Caki2 (cell line): ENCODE measurements at regions not wholly inside any gene's neighbourhood (a gene's known extent, or its start where the extent isn't known, plus 50 kb on each side); places are given as distances from the start of the nearest gene placed in this dataset.
A peak's percentile ranks its signal among the peaks of the same experiment; 100 is the strongest.
"Not testable (repeated sequence)": the region's sequence is repeated elsewhere in the genome, so short reads cannot be mapped to it uniquely, and the experiment has no call there.

Experiments
- DNase-seq: peaks from one replicate; pipeline ENCODE4 v3.0.0-alpha.2; 2015; ENCODE audit warnings: low read depth
- in situ Hi-C: cut with HindIII; loops from 2 replicates; pipeline ENCODE4 v1.10.0; 2016; ENCODE audit warnings: low sequenced_read_pairs, low pct_unique_long_range_greater_than_20kb, mixed read lengths

DNA sequence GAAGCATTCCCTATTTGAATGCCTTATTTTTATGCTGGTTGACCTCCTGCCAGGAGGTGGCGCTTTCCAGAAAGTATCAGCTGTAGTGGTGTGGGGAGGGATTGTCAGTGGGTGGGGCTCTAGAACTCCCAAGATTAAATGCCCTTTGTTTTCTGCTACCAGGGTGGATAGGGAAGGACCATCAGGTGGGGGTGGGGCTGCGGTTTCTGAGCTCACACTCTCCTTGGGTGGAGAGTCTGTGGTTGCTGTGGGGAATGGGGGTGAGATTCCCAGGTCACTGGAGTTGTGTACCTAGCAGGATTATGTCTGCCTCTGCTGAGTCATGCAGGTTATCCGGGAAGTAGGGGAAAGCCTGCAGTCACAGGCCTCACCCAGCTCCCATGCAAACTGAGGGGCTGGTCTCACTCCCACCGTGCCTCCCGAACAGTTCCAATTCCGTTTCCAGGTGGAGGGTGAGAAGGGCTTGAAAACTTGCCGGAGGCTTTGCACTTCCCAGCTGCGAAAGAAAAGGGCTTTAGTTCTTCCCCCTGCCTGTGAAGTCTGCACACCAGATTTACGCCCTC lies 68.3 kb downstream of the ALG10B start:
- in situ Hi-C loops = no loop called here
- DNase-seq = peak; percentile 86

DNA sequence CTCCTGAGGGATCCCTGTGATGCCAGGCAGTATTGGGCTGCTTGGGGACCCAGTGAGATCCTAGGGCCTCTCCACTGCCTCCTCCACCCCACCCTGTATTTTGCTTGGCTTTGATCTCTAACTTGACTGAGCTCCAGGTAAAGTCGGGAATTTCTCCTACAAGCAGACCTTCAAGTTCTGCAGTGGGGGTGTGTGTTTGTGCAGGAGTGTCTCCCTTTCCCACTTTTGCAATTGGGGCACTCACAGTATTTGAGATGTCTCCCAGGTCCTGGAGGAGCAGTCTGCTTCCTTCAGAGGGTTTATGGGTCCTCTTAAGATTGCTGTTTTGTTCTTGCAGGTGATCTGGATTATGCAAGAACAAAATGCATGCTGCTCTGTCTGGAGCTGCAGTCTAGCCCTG lies 68.9 kb downstream of the ALG10B start:
- DNase-seq = no peak
- in situ Hi-C loops = no loop called here

DNA sequence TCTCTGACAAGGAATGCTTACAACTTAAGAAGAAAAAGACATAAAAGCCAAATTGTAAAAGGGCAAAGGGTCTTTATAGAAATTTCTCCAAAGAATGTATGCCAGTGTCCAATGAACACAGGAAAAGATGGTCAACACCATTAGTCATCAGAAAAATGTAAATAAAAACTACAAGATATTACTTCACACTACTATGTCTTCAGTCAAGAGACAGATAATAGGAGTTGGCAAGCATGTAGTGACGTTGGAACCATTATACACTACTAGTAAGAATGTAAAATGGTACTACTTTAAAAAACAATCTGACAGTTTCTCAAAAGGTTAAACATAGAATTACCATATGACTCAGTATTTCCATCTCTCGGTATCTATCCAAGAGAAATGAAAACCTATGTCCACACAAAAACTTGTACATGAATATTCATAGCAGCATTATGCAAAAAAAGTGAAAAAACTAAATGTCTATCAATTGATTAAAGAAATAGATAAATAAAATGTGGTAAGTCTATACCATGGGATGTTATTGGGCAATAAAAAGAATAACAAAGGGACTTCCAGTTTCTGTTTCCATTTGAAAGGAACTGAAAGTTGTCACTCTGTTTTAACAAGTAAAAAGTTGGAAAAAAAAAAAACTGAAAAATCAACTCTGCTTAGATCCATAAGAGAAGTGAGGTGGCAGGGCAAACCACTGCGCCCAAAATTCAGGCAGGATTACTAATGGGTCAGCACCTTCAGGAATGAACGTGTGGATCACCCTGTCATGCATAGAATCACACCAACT lies 69.8 kb downstream of the ALG10B start:
- peak; percentile 7 for DNase-seq
- in situ Hi-C loops = no loop called here

DNA sequence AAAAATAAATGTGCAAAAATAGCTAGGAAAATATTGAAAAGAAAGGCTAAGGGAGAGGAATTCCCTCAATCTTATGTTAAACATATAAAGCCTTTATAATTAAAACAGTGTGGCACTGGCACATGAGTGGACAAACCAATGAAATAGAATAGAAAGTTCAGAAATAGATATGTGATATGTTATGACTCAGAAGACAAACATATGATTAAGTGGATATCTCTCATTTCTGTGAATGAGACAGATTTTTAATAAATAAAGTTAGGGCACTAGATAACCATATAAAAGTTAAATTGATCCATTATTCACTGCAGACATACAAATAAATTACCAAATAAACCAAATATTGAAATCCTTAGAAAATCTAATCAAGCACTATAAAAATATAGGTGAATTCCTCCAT lies 73.0 kb downstream of the ALG10B start:
- no peak for DNase-seq
- in situ Hi-C loops = no loop called here

DNA sequence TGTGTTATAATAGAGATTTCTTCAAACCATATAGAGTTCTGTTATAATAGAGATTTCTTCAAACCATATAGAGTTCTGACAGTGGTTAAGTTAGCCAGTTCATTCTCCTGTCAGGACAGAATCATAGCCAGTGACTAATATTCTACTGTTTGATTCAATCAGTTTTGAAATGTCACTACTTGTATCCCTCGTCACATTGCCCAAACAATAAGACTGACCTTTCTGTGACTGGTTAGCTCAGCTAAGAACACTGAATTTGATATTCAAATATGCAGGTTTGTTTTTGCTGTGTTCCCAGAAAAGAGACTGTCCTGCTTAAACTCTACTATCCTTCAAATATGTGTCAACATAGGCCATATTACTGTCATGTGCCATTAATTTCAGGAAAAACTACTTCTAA lies 74.4 kb downstream of the ALG10B start:
- in situ Hi-C loops = no loop called here
- DNase-seq = no peak

DNA sequence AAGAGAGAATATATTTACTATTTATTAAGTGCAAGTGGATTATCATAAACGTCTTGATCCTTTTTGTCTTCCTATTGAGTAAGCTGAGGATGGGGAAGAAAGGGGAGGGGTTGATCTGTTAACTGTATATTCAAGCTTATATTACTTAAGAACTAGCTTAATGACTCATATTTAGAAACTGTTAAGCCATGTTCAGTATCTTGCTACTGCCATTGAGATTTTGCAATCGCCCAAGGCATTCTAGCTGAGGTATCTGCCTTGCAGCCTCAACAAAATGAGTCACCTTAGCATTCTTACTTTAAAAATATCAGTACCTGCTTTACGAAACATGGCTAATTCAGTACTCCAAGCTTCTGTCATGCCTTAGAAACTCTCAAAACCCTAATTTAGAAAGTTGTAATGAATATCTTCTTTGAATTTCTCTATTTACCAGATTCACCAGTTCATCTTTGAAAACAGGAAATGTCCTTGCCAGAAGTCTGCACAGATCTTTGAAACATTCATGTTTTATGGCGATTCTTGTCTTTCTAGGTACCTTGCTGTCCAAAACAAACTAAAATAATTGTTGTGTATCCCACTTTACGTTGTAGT lies 76.1 kb downstream of the ALG10B start:
- in situ Hi-C loops = no loop called here
- peak; percentile 6 for DNase-seq

DNA sequence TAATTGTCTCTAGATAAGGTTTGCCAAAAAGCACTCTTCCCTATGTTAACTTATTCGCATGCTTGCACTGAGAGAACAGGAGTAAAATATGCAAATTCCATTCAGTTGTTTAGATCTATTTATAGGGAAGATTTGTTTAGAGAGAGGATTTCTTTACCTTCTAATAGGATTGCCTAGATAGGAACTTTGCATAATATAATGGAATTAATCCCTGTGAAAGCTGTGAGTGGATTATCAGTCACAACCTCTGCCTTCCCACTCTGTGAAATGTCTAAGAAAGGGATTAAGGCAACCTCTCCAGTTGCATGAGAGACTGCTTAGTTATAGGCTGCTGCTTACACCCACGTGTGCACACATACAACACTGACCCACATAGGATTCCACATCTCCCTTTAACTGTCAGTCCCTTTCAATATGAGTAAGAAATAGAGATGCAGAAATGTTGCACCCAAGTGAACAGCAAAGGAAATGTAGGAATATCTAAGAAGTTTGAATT lies 83.2 kb downstream of the ALG10B start:
- in situ Hi-C loops = no loop called here
- DNase-seq = no peak

DNA sequence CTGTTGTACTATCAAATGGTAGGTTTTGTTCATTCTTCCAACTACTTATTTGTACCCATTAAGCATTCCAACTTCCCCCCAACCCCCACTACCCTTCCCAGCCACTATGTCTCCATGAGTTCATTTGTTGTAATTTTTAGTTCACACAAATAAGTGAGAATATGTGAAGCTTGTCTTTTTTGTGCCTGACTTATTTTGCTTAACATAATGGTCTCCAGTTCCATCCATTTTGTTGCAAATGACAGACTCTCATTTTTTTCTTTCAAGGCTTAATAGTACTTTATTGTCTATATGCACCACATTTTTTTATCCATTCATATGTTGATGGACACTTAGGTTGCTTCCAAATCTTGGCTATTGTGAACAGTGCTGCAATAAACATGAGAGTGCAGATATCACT lies 86.2 kb downstream of the ALG10B start:
- DNase-seq = no peak
- in situ Hi-C loops = no loop called here

DNA sequence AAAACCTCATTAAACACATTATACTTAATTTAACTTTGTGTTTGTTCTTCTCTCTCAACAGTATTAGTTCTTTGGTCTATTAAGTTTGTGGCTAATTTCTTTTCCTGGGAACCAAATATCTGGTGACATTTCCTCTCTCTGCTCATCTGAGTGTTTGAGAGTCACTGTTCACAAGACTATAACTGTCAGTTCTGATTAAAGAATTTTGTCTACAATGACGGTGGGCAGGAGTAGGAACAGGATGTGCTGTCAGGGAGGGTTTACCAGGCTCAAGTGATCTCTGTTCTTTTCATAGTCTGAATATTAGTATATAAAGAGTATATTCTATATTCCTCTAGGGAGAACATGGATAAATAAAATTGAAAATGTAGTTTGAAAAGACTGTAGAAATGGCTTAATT lies 92.9 kb downstream of the ALG10B start:
- in situ Hi-C loops = no loop called here
- DNase-seq = no peak

DNA sequence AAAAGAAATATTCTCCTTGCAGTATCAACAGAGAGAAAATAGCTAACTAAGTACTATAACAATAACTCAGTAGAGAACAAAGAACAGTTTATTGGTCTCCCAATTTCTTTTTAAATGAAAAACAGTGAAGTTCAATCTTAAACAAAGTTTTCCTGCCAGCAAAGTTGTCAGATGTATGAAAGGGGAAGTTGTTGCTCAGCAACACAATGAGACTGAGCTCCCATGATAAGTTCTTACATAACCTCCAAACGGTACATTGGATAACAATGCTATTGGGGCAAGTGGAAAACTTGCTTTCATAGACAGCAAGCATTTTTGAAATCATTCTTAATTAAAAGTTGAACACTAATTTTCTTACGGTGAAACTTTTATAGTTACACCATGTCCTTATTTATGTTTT lies 94.9 kb downstream of the ALG10B start:
- in situ Hi-C loops = no loop called here
- no peak for DNase-seq

DNA sequence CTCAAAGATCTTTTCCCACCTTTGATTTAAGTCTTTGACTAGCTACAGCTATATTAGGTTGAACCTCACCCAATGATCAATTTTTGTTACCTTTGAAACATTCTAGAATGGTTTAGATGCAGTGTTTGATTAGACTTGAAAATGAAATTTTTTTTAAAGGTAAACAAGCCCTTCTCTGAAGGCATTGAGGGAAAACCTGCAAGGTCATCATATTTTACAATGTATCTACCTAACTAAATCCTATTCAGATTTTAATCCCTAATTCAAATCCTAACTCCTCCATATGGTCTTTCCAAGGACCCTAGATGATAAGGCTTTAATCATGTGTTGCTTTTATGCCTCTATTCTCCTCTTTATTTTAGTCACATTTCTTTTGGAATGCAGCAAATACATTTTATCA lies 95.4 kb downstream of the ALG10B start:
- in situ Hi-C loops = no loop called here
- no peak for DNase-seq

DNA sequence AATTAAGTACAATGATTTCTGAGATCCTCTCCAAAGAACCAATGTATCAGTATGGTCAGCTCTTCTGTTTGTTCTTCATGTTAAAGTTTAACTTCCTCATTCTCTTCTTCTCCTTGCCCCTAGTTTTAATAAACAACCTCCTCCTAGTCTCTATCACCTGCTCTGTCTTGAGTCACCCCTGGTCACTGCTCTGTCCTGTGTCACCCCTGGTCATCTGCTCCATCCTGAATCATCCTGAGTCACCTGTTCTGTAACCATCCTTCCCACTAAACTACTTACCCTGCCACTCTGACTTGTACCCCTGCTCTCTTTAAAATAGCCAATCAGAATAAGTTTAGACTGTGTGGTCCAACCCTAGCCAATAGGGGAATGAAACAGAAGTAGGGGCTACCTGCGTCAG lies 100.5 kb downstream of the ALG10B start:
- in situ Hi-C loops = no loop called here
- DNase-seq = peak; percentile 85

DNA sequence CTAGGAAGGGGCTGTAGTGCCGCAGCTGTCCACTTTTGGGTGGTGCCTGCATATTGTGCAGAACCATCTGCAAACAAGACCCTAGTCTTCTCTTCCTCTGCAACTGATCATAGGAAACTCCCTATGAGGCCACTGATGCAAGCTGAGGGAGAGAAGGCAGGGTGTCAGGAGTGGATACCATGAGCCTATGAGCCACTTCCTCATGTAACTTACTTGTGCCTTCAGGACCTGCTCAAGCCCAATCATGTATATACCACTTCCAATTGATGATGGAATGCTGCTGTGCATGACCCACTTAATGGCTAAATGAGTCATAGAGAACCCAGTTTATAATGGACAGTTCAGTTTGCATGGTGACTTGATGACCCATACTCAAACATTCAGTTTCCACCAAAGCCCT lies 107.9 kb downstream of the ALG10B start:
- DNase-seq = no peak
- in situ Hi-C loops = no loop called here

DNA sequence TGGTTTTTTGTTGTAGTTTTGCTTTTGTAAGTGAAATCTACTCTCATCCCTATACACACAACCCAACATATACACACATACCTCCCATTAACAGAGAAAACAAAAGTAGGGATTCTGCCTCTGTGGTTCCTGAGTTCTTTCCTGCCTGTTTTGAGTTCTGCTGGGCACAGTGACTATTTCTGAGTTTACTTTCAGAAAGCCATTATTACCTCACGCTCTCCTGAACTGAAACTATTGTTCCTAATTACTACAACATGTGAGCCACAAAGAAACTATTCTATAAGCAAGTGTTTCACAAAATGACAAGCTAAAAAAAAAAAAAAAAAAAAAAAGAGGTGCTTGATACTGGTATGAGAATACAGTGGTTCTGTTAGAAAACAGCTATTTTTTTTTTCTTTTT lies 110.9 kb downstream of the ALG10B start:
- no peak for DNase-seq
- in situ Hi-C loops = no loop called here

DNA sequence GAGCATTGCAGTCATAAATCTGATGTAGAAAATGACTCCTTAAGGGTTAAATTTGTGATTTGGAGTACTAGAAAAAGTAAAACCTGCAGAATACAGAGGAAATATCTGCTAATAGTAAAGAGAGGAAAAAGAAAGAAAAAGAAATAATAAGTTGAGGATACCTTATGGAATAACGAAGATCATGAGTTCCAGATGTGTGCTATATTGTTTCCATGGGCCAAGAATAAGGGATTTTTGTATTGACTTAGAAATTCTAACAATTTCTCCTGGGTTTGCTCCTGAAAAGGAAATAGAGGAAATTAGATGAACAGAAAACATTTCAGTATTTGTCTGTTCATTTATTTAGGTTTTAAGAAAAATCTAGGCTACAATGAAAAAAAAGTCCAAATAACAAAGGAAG lies 115.3 kb downstream of the ALG10B start:
- in situ Hi-C loops = no loop called here
- no peak for DNase-seq

DNA sequence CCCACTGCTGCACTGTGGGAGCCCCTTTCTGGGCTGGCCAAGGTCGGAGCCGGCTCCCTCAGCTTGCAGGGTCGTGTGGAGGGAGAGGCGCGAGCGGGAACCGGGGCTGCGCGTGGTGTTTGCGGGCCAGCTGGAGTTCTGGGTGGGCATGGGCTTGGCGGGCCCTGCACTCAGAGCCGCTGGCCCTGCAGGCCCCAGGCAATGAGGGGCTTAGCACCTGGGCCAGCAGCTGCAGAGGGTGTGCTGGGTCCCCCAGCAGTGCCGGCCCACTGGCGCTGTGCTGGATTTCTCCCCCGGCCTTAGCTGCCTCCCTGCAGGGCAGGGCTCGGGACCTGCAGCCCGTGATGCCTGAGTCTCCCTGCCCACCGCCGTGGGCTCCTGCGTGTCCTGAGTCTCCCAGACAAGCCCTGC lies 125.3 kb downstream of the ALG10B start:
- DNase-seq, in situ Hi-C loops: not testable (repeated sequence)

DNA sequence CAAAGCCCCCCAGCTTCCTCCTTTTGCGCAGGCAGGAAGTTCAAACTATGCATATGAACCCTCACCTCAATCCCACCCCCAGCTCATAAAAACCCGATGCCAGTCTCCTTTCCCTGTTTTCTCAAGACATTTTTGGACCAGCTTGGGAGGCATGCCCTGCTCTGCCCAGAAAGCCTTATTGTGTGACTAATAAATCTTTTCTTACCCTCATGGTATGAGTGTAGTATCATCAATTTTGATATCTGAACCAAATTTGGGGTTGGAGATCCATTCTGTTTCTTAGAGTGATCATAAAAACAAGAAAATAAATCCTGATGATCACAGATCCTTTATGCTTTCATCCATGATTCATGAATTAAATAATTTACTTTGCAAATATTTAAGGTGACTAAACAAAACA lies 128.5 kb downstream of the ALG10B start:
- no peak for DNase-seq
- in situ Hi-C loops = no loop called here

DNA sequence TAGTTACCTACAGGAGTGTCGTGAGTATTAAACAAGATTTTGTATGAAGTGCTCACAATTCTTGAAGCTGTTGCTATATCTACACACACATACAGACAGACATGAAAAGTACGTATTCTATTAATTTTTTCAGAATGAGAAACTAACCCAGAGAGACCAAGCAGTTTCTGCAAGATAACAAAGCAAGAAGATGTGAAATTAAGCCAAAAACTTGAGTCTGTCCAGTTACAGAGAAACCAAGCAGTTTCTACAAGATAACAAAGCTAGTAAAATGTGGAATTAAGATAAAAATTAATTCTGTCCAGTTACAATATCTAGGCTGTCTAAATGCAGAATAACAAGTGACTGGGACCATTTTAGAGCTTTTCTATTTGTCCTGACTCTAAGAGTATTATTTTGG lies 132.4 kb downstream of the ALG10B start:
- in situ Hi-C loops = no loop called here
- no peak for DNase-seq

DNA sequence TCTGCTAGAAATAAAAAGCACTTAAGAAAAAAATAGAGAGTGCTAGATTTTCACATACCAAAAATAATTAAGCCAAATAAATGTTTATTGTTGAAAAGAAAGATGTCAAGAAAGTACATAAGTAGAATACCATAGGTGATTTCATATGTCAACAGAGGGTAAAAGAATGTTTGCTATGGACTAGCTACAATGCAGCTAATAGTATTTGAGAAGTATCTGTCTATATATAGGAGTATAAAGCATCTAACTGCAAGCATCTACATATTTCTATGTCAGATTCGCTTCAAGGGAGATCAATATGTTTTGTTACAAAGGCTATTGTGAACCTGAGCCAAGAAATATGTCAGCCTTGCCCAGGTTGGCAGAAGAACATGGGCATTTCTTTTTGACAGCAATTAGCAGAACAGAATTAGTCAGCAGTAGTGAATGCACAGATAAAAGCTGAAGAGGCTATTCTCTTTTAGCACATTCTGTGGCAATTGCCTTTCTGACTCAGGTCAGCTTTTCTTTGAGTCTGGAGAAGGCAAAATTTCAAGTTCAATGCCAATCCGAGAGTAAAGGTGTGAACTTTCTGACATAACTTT lies 140.1 kb downstream of the ALG10B start:
- DNase-seq = no peak
- in situ Hi-C loops = no loop called here
